ENCODE measurements at regions not wholly inside any gene's neighbourhood (a gene's known extent, or its start where the extent isn't known, plus 50 kb on each side); places are given as distances from the start of the nearest gene placed in this dataset.

DNA sequence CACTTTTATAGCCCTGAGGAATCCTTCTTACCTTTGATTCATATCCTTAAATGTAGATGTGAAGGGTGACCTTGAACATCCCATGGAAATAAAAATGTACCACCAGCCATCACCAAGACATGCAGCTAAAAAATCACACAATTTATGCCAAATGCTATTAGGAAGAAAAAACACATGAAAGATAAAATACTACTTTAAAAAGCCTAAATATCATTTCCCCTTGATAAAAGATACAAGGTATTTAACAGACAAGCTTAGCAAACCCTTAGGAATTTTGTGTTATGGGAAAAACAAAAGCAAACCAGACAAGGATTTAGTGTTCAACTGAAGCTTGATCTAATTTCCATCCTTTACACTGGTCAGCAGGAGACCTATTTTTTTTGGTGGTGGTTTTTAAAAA is 255.0 kb downstream of the ICOS start:
- no peaks in the 10 kb centered on the region for H3K36me3 ChIP-seq (ENCODE audit: control insufficient read depth in 2 of 2, insufficient read depth in 1 of 2, low read length in 2 of 2)
- H3K4me3 ChIP-seq (ENCODE audit: low read depth, low read length): no peak overlapping the region

DNA sequence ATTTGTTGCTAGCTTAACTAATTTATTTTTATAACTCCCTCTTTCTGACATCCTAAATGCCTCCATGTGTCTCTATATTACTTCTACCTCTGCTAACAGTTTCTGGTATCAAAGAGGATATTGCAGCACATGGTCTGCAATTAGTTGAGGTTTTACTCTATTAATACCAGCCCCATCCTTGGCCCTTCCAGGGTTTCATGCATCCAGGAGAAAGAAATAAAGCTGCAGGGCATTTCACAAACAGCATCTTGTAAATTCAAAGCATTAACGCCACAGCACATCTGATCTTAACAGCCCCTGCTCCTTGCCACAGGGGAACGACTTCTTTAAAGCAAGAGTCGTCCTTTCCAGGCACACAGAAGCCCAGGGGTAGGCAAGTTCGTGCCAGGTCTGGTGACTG is 258.9 kb downstream of the ICOS start:
- no peaks in the 10 kb centered on the region for H3K36me3 ChIP-seq (ENCODE audit: control insufficient read depth in 2 of 2, insufficient read depth in 1 of 2, low read length in 2 of 2)
- no peaks in the 10 kb centered on the region for H3K4me1 ChIP-seq (ENCODE audit: control insufficient read depth, insufficient read depth, low read length)
- no peaks in the 10 kb centered on the region for H3K9me3 ChIP-seq (ENCODE audit: control insufficient read depth, insufficient read depth, low read depth, low read length)
- ChIA-PET CTCF (interaction anchor here (2.6 kb wide), 1 partner anchor 18 kb away, joined by 14 read pairs; no protein-coding TSS in a partner anchor), POLR2A (no interaction called here)
- H3K27ac ChIP-seq (ENCODE audit: extremely low read depth, low read depth, low read length): no peak overlapping the region
- no peak overlapping the region for H3K4me3 ChIP-seq (ENCODE audit: low read depth, low read length)
- no peak for TF ChIP-seq ZBTB8A (tag by site-specific recombination; IDR thresholded peaks at IDR 0.05)
- TF ChIP-seq, protein P1, sequence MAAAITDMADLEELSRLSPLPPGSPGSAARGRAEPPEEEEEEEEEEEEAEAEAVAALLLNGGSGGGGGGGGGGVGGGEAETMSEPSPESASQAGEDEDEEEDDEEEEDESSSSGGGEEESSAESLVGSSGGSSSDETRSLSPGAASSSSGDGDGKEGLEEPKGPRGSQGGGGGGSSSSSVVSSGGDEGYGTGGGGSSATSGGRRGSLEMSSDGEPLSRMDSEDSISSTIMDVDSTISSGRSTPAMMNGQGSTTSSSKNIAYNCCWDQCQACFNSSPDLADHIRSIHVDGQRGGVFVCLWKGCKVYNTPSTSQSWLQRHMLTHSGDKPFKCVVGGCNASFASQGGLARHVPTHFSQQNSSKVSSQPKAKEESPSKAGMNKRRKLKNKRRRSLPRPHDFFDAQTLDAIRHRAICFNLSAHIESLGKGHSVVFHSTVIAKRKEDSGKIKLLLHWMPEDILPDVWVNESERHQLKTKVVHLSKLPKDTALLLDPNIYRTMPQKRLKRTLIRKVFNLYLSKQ (tag by site-specific recombination; IDR thresholded peaks at IDR 0.05; ENCODE audit: borderline replicate concordance): no peak
- TF ChIP-seq, protein P2, sequence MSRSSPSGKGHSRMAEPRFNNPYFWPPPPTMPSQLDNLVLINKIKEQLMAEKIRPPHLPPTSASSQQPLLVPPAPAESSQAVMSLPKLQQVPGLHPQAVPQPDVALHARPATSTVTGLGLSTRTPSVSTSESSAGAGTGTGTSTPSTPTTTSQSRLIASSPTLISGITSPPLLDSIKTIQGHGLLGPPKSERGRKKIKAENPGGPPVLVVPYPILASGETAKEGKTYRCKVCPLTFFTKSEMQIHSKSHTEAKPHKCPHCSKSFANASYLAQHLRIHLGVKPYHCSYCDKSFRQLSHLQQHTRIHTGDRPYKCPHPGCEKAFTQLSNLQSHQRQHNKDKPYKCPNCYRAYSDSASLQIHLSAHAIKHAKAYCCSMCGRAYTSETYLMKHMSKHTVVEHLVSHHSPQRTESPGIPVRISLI (tag by site-specific recombination; IDR thresholded peaks at IDR 0.05): no peak
- no peak for TF ChIP-seq ZNF24 (tag by site-specific recombination; IDR thresholded peaks at IDR 0.05)
- TF ChIP-seq YY2 (tag by site-specific recombination; IDR thresholded peaks at IDR 0.05): no peak
- no peak for TF ChIP-seq SP2 (tag by site-specific recombination; IDR thresholded peaks at IDR 0.05)
- TF ChIP-seq, protein P3, sequence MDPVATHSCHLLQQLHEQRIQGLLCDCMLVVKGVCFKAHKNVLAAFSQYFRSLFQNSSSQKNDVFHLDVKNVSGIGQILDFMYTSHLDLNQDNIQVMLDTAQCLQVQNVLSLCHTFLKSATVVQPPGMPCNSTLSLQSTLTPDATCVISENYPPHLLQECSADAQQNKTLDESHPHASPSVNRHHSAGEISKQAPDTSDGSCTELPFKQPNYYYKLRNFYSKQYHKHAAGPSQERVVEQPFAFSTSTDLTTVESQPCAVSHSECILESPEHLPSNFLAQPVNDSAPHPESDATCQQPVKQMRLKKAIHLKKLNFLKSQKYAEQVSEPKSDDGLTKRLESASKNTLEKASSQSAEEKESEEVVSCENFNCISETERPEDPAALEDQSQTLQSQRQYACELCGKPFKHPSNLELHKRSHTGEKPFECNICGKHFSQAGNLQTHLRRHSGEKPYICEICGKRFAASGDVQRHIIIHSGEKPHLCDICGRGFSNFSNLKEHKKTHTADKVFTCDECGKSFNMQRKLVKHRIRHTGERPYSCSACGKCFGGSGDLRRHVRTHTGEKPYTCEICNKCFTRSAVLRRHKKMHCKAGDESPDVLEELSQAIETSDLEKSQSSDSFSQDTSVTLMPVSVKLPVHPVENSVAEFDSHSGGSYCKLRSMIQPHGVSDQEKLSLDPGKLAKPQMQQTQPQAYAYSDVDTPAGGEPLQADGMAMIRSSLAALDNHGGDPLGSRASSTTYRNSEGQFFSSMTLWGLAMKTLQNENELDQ (tag by site-specific recombination; IDR thresholded peaks at IDR 0.05; ENCODE audit: low read depth): no peak

More for the DNA sequence above, 255.0 kb downstream of the ICOS start:
- POLR2A ChIA-PET: no interaction called here
- no peak for TF ChIP-seq KLF10 (tag by site-specific recombination; IDR thresholded peaks at IDR 0.05)
- TF ChIP-seq, protein P4, sequence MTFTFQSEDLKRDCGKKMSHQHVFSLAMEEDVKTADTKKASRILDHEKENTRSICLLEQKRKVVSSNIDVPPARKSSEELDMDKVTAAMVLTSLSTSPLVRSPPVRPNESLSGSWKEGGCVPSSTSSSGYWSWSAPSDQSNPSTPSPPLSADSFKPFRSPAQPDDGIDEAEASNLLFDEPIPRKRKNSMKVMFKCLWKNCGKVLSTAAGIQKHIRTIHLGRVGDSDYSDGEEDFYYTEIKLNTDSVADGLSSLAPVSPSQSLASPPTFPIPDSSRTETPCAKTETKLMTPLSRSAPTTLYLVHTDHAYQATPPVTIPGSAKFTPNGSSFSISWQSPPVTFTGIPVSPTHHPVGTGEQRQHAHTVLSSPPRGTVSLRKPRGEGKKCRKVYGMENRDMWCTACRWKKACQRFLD (tag by site-specific recombination; IDR thresholded peaks at IDR 0.05): no peak
- TF ChIP-seq ZNF214 (tag by site-specific recombination; IDR thresholded peaks at IDR 0.05; ENCODE audit: borderline replicate concordance): no peak
- no peak for TF ChIP-seq ZNF521 (tag by site-specific recombination; IDR thresholded peaks at IDR 0.05)
- TF ChIP-seq ZBTB17 (tag by site-specific recombination; IDR thresholded peaks at IDR 0.05): no peak
- TF ChIP-seq ZNF354C (tag by site-specific recombination; IDR thresholded peaks at IDR 0.05; ENCODE audit: borderline replicate concordance, low read depth): no peak
- TF ChIP-seq, protein P5, sequence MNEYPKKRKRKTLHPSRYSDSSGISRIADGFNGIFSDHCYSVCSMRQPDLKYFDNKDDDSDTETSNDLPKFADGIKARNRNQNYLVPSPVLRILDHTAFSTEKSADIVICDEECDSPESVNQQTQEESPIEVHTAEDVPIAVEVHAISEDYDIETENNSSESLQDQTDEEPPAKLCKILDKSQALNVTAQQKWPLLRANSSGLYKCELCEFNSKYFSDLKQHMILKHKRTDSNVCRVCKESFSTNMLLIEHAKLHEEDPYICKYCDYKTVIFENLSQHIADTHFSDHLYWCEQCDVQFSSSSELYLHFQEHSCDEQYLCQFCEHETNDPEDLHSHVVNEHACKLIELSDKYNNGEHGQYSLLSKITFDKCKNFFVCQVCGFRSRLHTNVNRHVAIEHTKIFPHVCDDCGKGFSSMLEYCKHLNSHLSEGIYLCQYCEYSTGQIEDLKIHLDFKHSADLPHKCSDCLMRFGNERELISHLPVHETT (tag by site-specific recombination; IDR thresholded peaks at IDR 0.05): no peak
- TF ChIP-seq OVOL3 (tag by site-specific recombination; IDR thresholded peaks at IDR 0.05): no peak
- TF ChIP-seq ZNF571 (tag by site-specific recombination; IDR thresholded peaks at IDR 0.05): no peak
- no peak for TF ChIP-seq ZNF23 (tag by site-specific recombination; IDR thresholded peaks at IDR 0.05; ENCODE audit: borderline replicate concordance)
- TF ChIP-seq ZNF266 (tag by site-specific recombination; IDR thresholded peaks at IDR 0.05; ENCODE audit: low read depth): no peak
- TF ChIP-seq ZNF600 (tag by site-specific recombination; IDR thresholded peaks at IDR 0.05): no peak
- no peak for TF ChIP-seq ZEB2 (tag by site-specific recombination; IDR thresholded peaks at IDR 0.05)
- TF ChIP-seq ZNF549 (tag by site-specific recombination; IDR thresholded peaks at IDR 0.05): no peak
- TF ChIP-seq, protein P6, sequence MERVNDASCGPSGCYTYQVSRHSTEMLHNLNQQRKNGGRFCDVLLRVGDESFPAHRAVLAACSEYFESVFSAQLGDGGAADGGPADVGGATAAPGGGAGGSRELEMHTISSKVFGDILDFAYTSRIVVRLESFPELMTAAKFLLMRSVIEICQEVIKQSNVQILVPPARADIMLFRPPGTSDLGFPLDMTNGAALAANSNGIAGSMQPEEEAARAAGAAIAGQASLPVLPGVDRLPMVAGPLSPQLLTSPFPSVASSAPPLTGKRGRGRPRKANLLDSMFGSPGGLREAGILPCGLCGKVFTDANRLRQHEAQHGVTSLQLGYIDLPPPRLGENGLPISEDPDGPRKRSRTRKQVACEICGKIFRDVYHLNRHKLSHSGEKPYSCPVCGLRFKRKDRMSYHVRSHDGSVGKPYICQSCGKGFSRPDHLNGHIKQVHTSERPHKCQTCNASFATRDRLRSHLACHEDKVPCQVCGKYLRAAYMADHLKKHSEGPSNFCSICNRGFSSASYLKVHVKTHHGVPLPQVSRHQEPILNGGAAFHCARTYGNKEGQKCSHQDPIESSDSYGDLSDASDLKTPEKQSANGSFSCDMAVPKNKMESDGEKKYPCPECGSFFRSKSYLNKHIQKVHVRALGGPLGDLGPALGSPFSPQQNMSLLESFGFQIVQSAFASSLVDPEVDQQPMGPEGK (tag by site-specific recombination; IDR thresholded peaks at IDR 0.05): no peak
- TF ChIP-seq, protein P7, sequence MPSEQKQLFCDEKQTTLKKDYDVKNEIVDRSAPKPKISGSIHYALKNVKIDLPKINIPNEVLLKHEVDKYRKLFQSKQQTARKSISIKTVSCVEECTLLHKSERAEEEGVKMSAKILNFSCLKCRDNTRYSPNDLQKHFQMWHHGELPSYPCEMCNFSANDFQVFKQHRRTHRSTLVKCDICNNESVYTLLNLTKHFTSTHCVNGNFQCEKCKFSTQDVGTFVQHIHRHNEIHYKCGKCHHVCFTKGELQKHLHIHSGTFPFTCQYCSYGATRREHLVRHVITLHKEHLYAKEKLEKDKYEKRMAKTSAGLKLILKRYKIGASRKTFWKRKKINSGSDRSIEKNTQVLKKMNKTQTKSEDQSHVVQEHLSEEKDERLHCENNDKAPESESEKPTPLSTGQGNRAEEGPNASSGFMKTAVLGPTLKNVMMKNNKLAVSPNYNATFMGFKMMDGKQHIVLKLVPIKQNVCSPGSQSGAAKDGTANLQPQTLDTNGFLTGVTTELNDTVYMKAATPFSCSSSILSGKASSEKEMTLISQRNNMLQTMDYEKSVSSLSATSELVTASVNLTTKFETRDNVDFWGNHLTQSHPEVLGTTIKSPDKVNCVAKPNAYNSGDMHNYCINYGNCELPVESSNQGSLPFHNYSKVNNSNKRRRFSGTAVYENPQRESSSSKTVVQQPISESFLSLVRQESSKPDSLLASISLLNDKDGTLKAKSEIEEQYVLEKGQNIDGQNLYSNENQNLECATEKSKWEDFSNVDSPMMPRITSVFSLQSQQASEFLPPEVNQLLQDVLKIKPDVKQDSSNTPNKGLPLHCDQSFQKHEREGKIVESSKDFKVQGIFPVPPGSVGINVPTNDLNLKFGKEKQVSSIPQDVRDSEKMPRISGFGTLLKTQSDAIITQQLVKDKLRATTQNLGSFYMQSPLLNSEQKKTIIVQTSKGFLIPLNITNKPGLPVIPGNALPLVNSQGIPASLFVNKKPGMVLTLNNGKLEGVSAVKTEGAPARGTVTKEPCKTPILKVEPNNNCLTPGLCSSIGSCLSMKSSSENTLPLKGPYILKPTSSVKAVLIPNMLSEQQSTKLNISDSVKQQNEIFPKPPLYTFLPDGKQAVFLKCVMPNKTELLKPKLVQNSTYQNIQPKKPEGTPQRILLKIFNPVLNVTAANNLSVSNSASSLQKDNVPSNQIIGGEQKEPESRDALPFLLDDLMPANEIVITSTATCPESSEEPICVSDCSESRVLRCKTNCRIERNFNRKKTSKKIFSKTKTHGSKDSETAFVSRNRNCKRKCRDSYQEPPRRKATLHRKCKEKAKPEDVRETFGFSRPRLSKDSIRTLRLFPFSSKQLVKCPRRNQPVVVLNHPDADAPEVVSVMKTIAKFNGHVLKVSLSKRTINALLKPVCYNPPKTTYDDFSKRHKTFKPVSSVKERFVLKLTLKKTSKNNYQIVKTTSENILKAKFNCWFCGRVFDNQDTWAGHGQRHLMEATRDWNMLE (tag by site-specific recombination; conservative IDR thresholded peaks at IDR 0.05; ENCODE audit: low read depth): no peak
- no peak for TF ChIP-seq IKZF3 (tag by site-specific recombination; IDR thresholded peaks at IDR 0.05)
- no peak for TF ChIP-seq ZNF211 (tag by site-specific recombination; IDR thresholded peaks at IDR 0.05; ENCODE audit: low read depth)
- H3K4me1 ChIP-seq (ENCODE audit: control insufficient read depth, insufficient read depth, low read length): no peaks in the 10 kb centered on the region
- CTCF ChIA-PET: interaction anchor here (0.7 to 3.4 kb wide), 3 partner anchors 14 to 940 kb away, joined by 3 to 16 read pairs (median 5); no protein-coding TSS in a partner anchor
- no peaks in the 10 kb centered on the region for H3K9me3 ChIP-seq (ENCODE audit: control insufficient read depth, insufficient read depth, low read depth, low read length)
- H3K27ac ChIP-seq (ENCODE audit: extremely low read depth, low read depth, low read length): no peak overlapping the region

Measured in HEK293 (cell line).